Thyroid gland (tissue), 4 donors: ENCODE measurements at regions not wholly inside any gene's neighbourhood (a gene's known extent, or its start where the extent isn't known, plus 50 kb on each side); places are given as distances from the start of the nearest gene placed in this dataset.

Source experiments
- DNase-seq, 2 donors: peaks; one replicate each; pipeline ENCODE4 v3.0.0-alpha.2; 2019
- H3K27ac ChIP-seq, 3 donors: fragments of 200-600 bp; sonication (generic); 1 replicate in 2 of 3; 2 replicates in 1 of 3; pipeline ENCODE4 v1.5.1; 2016 to 2019; ENCODE audit warnings: mild to moderate bottlenecking in 1 of 3, moderate library complexity in 1 of 3
- H3K27me3 ChIP-seq: fragments of 200-600 bp; sonication (generic); one replicate; pipeline ENCODE4 v1.5.1; 2019
- H3K36me3 ChIP-seq, 2 donors: fragments of 200-600 bp; sonication (generic); one replicate each; pipeline ENCODE4 v1.5.1; 2016 to 2019
- H3K4me1 ChIP-seq, 2 donors: fragments of 200-600 bp; sonication (generic); one replicate each; pipeline ENCODE4 v1.5.1; 2017 to 2019
- H3K4me3 ChIP-seq, 3 donors: fragments of 200-600 bp; sonication (generic); replicated peaks in 1 of 3; 1 replicate in 2 of 3; 2 replicates in 1 of 3; pipeline ENCODE4 v1.5.1; 2016; ENCODE audit warnings: mild to moderate bottlenecking in 1 of 3
- H3K9me3 ChIP-seq: fragments of 200-600 bp; sonication (generic); one replicate; pipeline ENCODE4 v1.5.1; 2017
- CTCF ChIP-seq, 6 experiments: fragments of 200-600 bp in 3 of 6; fragments of 450-650 bp in 3 of 6; sonication (generic) in 3 of 6; IDR thresholded peaks; one replicate each; pipeline ENCODE4 v1.5.1; 2016 to 2019; ENCODE audit warnings: antibody characterized with exemption in 6 of 6, mild to moderate bottlenecking in 2 of 6, inconsistent platforms in 1 of 6, moderate library complexity in 1 of 6
- POLR2A ChIP-seq, 2 donors: fragments of 450-650 bp; IDR thresholded peaks; one replicate each; pipeline ENCODE4 v1.6.1; 2017; ENCODE audit warnings: antibody characterized with exemption in 2 of 2, mild to moderate bottlenecking in 2 of 2, moderate library complexity in 1 of 2
- WGBS, 2 donors: methylation state at CpG; one replicate each; pipeline ENCODE4 v1.1.5; 2017; 5-methylcytosine and 5-hydroxymethylcytosine counted together
- intact Hi-C: fragments of 100-400 bp; cut with DNase I; formaldehyde crosslinking; loops from one replicate; pipeline ENCODE4 v1.15.1; 2023

- no peaks in the 10 kb centered on the region for H3K27me3 ChIP-seq
- no peak overlapping the region for H3K4me3 ChIP-seq
- 65 to 66% methylated on average over 2 of the region's 2 CpGs for WGBS, 2 donors
- H3K27ac ChIP-seq: no peak overlapping the region
- DNase-seq: no peak
- no peaks in the 10 kb centered on the region for H3K36me3 ChIP-seq
- intact Hi-C loops: no loop called here
- no peaks in the 10 kb centered on the region for H3K9me3 ChIP-seq
- TF ChIP-seq POLR2A (IDR thresholded peaks at IDR 0.05) (no peak), CTCF (IDR thresholded peaks at IDR 0.05) (no peak)
- peaks cover 5 to 13% of the 10 kb centered on the region in 2 donors for H3K4me1 ChIP-seq
Observed at GRCh38 chr6:54050750-54051149, 60.5 kb upstream of the MLIP start.

GRCh38 chr6:54053881-54054391 is 57.3 kb upstream of the MLIP start:
- no peaks in the 10 kb centered on the region for H3K9me3 ChIP-seq
- TF ChIP-seq CTCF (IDR thresholded peaks at IDR 0.05) (peak in 1 of 6 experiments; percentile 28), POLR2A (IDR thresholded peaks at IDR 0.05) (no peak)
- H3K4me3 ChIP-seq: no peak overlapping the region
- peaks cover 5 to 21% of the 10 kb centered on the region in 2 donors for H3K4me1 ChIP-seq
- no peaks in the 10 kb centered on the region for H3K36me3 ChIP-seq
- whole genome bisulfite sequencing, 2 donors: 7 to 22% methylated on average over 4 of the region's 4 CpGs
- no peaks in the 10 kb centered on the region for H3K27me3 ChIP-seq
- intact Hi-C loops: no loop called here
- DNase-seq: peak; percentile 45 to 59
- peak overlapping the region; percentile 8 to 59 (median 51) for H3K27ac ChIP-seq

GRCh38 chr6:54056105-54056504 is 55.1 kb upstream of the MLIP start:
- no peaks in the 10 kb centered on the region for H3K36me3 ChIP-seq
- no peak for DNase-seq
- no peak overlapping the region for H3K4me3 ChIP-seq
- no peaks in the 10 kb centered on the region for H3K27me3 ChIP-seq
- peaks cover 13 to 33% of the 10 kb centered on the region in 2 donors for H3K4me1 ChIP-seq
- H3K27ac ChIP-seq: no peak overlapping the region
- intact Hi-C loops: no loop called here
- no peaks in the 10 kb centered on the region for H3K9me3 ChIP-seq
- TF ChIP-seq CTCF (IDR thresholded peaks at IDR 0.05) (no peak), POLR2A (IDR thresholded peaks at IDR 0.05) (no peak)
- WGBS, 2 donors: 79 to 94% methylated on average over 3 of the region's 3 CpGs

- H3K9me3 ChIP-seq: no peaks in the 10 kb centered on the region
- no peak for TF ChIP-seq CTCF (IDR thresholded peaks at IDR 0.05)
- TF ChIP-seq POLR2A (IDR thresholded peaks at IDR 0.05): no peak
- intact Hi-C loops: no loop called here
- peaks cover 13 to 33% of the 10 kb centered on the region in 2 donors for H3K4me1 ChIP-seq
- H3K4me3 ChIP-seq: no peak overlapping the region
- no peak overlapping the region for H3K27ac ChIP-seq
- no peaks in the 10 kb centered on the region for H3K36me3 ChIP-seq
- no peaks in the 10 kb centered on the region for H3K27me3 ChIP-seq
- WGBS, 2 donors: 79 to 85% methylated on average over 1 of the region's 1 CpG
- DNase-seq: no peak
Observed at GRCh38 chr6:54057058-54057457, 54.2 kb upstream of the MLIP start.

- no peaks in the 10 kb centered on the region for H3K27me3 ChIP-seq
- no peaks in the 10 kb centered on the region for H3K36me3 ChIP-seq
- H3K4me3 ChIP-seq: no peak overlapping the region
- peaks cover 13 to 31% of the 10 kb centered on the region in 2 donors for H3K4me1 ChIP-seq
- DNase-seq: no peak
- TF ChIP-seq POLR2A (IDR thresholded peaks at IDR 0.05) (no peak), CTCF (IDR thresholded peaks at IDR 0.05) (no peak)
- H3K9me3 ChIP-seq: no peaks in the 10 kb centered on the region
- intact Hi-C loops: no loop called here
- no peak overlapping the region for H3K27ac ChIP-seq
Observed at GRCh38 chr6:54058236-54058635, 53.0 kb upstream of the MLIP start.
